ENCODE measurements at regions not wholly inside any gene's neighbourhood (a gene's known extent, or its start where the extent isn't known, plus 50 kb on each side); places are given as distances from the start of the nearest gene placed in this dataset.

DNA sequence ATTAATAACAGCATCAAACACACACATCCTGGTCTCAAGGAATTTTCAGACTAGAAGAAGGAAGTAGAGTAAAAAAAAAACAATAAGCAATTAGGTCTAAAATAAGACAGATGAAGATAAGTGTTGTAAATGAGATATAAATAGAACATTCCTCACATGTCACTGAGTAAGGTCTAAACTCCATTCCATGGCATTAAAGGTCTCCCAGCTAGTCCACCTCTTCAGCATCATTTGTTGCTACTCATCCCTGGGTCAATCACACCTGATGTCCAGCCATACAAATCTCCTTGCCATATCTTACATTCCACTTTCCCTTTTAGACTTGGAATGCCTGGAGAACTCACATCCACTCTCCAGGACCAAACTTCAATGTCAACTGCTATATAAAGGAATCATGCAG lies 214.1 kb upstream of the KLF4 start:
- TF ChIP-seq, protein P1, sequence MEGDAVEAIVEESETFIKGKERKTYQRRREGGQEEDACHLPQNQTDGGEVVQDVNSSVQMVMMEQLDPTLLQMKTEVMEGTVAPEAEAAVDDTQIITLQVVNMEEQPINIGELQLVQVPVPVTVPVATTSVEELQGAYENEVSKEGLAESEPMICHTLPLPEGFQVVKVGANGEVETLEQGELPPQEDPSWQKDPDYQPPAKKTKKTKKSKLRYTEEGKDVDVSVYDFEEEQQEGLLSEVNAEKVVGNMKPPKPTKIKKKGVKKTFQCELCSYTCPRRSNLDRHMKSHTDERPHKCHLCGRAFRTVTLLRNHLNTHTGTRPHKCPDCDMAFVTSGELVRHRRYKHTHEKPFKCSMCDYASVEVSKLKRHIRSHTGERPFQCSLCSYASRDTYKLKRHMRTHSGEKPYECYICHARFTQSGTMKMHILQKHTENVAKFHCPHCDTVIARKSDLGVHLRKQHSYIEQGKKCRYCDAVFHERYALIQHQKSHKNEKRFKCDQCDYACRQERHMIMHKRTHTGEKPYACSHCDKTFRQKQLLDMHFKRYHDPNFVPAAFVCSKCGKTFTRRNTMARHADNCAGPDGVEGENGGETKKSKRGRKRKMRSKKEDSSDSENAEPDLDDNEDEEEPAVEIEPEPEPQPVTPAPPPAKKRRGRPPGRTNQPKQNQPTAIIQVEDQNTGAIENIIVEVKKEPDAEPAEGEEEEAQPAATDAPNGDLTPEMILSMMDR (conservative IDR thresholded peaks at IDR 0.05): no peak
- H3K9me3 Mint-ChIP-seq: peaks cover 5% of the 10 kb centered on the region
- H3K36me3 Mint-ChIP-seq (ENCODE audit: low read depth): no peaks in the 10 kb centered on the region
- no peak overlapping the region for H3K4me3 Mint-ChIP-seq
- H3K27me3 Mint-ChIP-seq (ENCODE audit: low read depth): peaks cover 3% of the 10 kb centered on the region
- H3K4me1 Mint-ChIP-seq: no peaks in the 10 kb centered on the region
- H3K27ac Mint-ChIP-seq (ENCODE audit: unreplicated experiment): no peak overlapping the region
- no peak for DNase-seq (ENCODE audit: low read depth, low spot score)

DNA sequence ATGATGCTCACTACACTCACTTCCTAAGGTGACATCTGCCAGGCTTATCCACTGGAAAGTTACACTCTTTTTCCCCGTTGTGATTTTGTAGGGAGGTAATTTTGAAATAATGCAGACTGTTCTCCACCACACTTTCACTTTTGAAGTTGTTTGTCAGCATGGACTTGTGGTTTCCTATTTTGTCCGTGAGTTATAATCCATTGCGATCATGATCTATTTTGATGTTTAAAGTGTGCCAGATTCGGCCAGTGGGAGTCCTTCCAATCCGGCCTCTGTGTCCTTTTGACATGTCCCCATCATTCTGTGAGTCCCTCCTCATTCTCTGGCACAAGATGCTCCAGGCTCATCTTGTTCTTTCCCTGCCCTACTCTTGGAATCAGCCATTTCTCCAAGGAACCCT lies 211.3 kb upstream of the KLF4 start:
- Mint-ChIP-seq H3K9me3 (peaks cover 5% of the 10 kb centered on the region), H3K27me3 (ENCODE audit: low read depth) (peaks cover 3% of the 10 kb centered on the region), H3K27ac (ENCODE audit: unreplicated experiment) (no peak overlapping the region), H3K4me3 (no peak overlapping the region), H3K36me3 (ENCODE audit: low read depth) (no peaks in the 10 kb centered on the region), H3K4me1 (no peaks in the 10 kb centered on the region)
- DNase-seq (ENCODE audit: low read depth, low spot score): no peak
- TF ChIP-seq, protein P1 (conservative IDR thresholded peaks at IDR 0.05): no peak

DNA sequence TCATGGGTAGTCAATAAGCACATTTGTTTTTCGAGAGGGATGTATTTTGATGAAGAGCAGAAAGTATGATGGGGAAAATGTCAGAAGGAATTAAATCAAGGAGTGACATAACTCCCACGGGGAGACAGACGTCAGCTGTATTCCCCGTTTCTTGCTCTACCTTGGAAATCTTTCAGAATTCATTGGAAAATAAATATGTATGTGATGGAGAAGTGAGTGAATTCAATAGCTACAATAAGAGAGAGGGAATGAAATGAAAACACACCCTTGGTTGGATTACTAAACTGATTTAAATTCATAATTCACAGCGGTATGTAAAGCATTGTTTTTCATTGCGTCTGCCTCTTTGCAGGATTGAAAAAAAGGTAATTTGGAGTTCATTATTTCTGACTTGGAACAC lies 209.7 kb upstream of the KLF4 start:
- Mint-ChIP-seq H3K36me3 (ENCODE audit: low read depth) (no peaks in the 10 kb centered on the region), H3K27me3 (ENCODE audit: low read depth) (peaks cover 3% of the 10 kb centered on the region), H3K4me1 (no peaks in the 10 kb centered on the region), H3K27ac (ENCODE audit: unreplicated experiment) (no peak overlapping the region), H3K9me3 (peaks cover 5% of the 10 kb centered on the region), H3K4me3 (no peak overlapping the region)
- DNase-seq (ENCODE audit: low read depth, low spot score): no peak
- TF ChIP-seq, protein P1 (conservative IDR thresholded peaks at IDR 0.05): no peak

DNA sequence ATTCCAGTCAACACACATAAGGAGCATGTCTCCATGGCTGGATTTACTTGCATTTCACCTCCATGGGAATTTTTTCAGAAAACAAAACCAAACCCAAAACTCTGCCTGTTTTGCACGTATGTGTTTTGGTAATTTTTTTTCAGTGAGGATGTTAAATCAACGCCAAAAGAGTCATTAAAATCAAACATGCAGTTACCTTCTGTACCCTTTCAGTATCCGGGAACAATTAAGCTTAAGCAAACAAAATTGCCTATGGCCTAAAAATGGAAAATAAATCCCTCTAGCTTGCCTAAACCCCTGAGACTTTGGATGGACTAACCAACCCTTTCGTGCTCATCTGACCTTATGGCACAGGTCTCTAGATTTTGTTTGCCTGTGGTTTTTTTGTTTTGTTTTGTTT lies 209.2 kb upstream of the KLF4 start:
- no peak for DNase-seq (ENCODE audit: low read depth, low spot score)
- Mint-ChIP-seq H3K9me3 (peaks cover 5% of the 10 kb centered on the region), H3K36me3 (ENCODE audit: low read depth) (no peaks in the 10 kb centered on the region), H3K27me3 (ENCODE audit: low read depth) (peaks cover 3% of the 10 kb centered on the region), H3K4me1 (no peaks in the 10 kb centered on the region), H3K27ac (ENCODE audit: unreplicated experiment) (no peak overlapping the region), H3K4me3 (no peak overlapping the region)
- TF ChIP-seq, protein P1 (conservative IDR thresholded peaks at IDR 0.05): no peak

DNA sequence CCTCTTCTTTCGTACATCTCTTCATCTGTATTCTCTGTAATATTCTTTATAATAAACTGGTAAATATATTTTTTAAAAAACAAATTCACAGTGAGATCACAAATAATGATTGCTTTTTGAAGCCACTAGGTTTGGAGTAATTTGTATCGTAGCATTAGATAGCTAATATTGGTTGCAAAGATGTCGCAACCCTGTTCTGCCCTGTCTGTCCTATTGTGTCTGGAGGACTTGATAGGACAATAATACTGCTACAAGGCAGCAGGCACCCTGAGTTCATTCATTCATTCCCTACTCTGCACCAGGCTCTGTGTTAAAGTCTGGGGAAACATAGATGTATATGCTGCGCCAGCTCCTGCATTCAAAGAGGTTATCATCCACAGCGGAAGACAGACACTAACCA lies 206.7 kb upstream of the KLF4 start:
- peaks cover 3% of the 10 kb centered on the region for H3K27me3 Mint-ChIP-seq (ENCODE audit: low read depth)
- no peaks in the 10 kb centered on the region for H3K36me3 Mint-ChIP-seq (ENCODE audit: low read depth)
- H3K4me3 Mint-ChIP-seq: no peak overlapping the region
- no peaks in the 10 kb centered on the region for H3K4me1 Mint-ChIP-seq
- no peak for DNase-seq (ENCODE audit: low read depth, low spot score)
- TF ChIP-seq, protein P1 (conservative IDR thresholded peaks at IDR 0.05): no peak
- H3K27ac Mint-ChIP-seq (ENCODE audit: unreplicated experiment): no peak overlapping the region
- H3K9me3 Mint-ChIP-seq: no peaks in the 10 kb centered on the region

DNA sequence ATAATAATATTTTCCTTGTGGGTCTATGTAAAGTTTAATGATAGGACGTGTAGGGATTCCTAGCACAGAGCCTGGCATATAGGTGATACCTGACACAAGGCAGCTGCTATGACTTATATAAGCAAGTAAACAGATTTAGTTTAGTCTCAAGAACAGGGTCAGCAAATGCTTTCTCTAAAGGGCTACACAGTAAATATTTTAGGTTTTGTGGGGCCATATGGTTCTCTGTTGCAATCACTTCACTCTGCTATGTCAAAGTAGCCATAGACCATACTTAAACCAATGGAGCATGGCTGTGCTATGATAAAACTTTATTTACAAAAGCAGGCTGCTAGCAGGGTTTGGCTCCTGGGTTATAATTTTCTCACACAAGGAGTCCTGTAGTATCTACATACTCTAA lies 204.8 kb upstream of the KLF4 start:
- H3K9me3 Mint-ChIP-seq: peaks cover 2% of the 10 kb centered on the region
- H3K4me1 Mint-ChIP-seq: no peaks in the 10 kb centered on the region
- no peaks in the 10 kb centered on the region for H3K27me3 Mint-ChIP-seq (ENCODE audit: low read depth)
- no peak overlapping the region for H3K4me3 Mint-ChIP-seq
- H3K36me3 Mint-ChIP-seq (ENCODE audit: low read depth): no peaks in the 10 kb centered on the region
- TF ChIP-seq, protein P1 (conservative IDR thresholded peaks at IDR 0.05): no peak
- H3K27ac Mint-ChIP-seq (ENCODE audit: unreplicated experiment): no peak overlapping the region
- DNase-seq (ENCODE audit: low read depth, low spot score): no peak

Data from neural crest cell (in vitro differentiated cells).